ENCODE measurements at regions not wholly inside any gene's neighbourhood (a gene's known extent, or its start where the extent isn't known, plus 50 kb on each side); places are given as distances from the start of the nearest gene placed in this dataset.

- Mint-ChIP-seq H3K9me3 (no peaks in the 10 kb centered on the region), H3K27ac (ENCODE audit: unreplicated experiment) (no peak overlapping the region), H3K4me1 (peaks cover 43% of the 10 kb centered on the region), H3K27me3 (ENCODE audit: low read depth) (no peaks in the 10 kb centered on the region), H3K4me3 (no peak overlapping the region), H3K36me3 (ENCODE audit: low read depth) (no peaks in the 10 kb centered on the region)
- no peak for TF ChIP-seq CTCF (conservative IDR thresholded peaks at IDR 0.05)
- DNase-seq (ENCODE audit: low read depth, low spot score): no peak
These were observed 287.6 kb downstream of the MYCN start for GRCh38 chr2:16227811-16228462.

GRCh38 chr2:16226943-16227664 lies 286.8 kb downstream of the MYCN start:
- peak overlapping the region; percentile 93 for H3K27ac Mint-ChIP-seq (ENCODE audit: unreplicated experiment)
- H3K4me3 Mint-ChIP-seq: no peak overlapping the region
- H3K4me1 Mint-ChIP-seq: peaks cover 51% of the 10 kb centered on the region
- no peaks in the 10 kb centered on the region for H3K36me3 Mint-ChIP-seq (ENCODE audit: low read depth)
- no peaks in the 10 kb centered on the region for H3K27me3 Mint-ChIP-seq (ENCODE audit: low read depth)
- H3K9me3 Mint-ChIP-seq: peaks cover 3% of the 10 kb centered on the region
- DNase-seq (ENCODE audit: low read depth, low spot score): no peak
- TF ChIP-seq CTCF (conservative IDR thresholded peaks at IDR 0.05): no peak

- TF ChIP-seq CTCF (conservative IDR thresholded peaks at IDR 0.05): no peak
- Mint-ChIP-seq H3K36me3 (ENCODE audit: low read depth) (peaks cover 5% of the 10 kb centered on the region), H3K4me3 (no peak overlapping the region), H3K4me1 (peaks cover 59% of the 10 kb centered on the region), H3K9me3 (peaks cover 10% of the 10 kb centered on the region), H3K27ac (ENCODE audit: unreplicated experiment) (no peak overlapping the region), H3K27me3 (ENCODE audit: low read depth) (no peaks in the 10 kb centered on the region)
- DNase-seq (ENCODE audit: low read depth, low spot score): no peak
These were observed 286.0 kb downstream of the MYCN start for GRCh38 chr2:16226381-16226780.

- H3K9me3 Mint-ChIP-seq: peaks cover 11% of the 10 kb centered on the region
- no peak overlapping the region for H3K4me3 Mint-ChIP-seq
- H3K27ac Mint-ChIP-seq (ENCODE audit: unreplicated experiment): peak overlapping the region; percentile 19
- H3K27me3 Mint-ChIP-seq (ENCODE audit: low read depth): no peaks in the 10 kb centered on the region
- DNase-seq (ENCODE audit: low read depth, low spot score): no peak
- H3K4me1 Mint-ChIP-seq: peaks cover 61% of the 10 kb centered on the region
- H3K36me3 Mint-ChIP-seq (ENCODE audit: low read depth): peaks cover 5% of the 10 kb centered on the region
- TF ChIP-seq CTCF (conservative IDR thresholded peaks at IDR 0.05): no peak
These were observed 285.2 kb downstream of the MYCN start for GRCh38 chr2:16225545-16225944.

GRCh38 chr2:16225071-16225470 lies 284.7 kb downstream of the MYCN start:
- TF ChIP-seq CTCF (conservative IDR thresholded peaks at IDR 0.05): no peak
- no peak overlapping the region for H3K4me3 Mint-ChIP-seq
- H3K27me3 Mint-ChIP-seq (ENCODE audit: low read depth): no peaks in the 10 kb centered on the region
- DNase-seq (ENCODE audit: low read depth, low spot score): no peak
- peaks cover 11% of the 10 kb centered on the region for H3K9me3 Mint-ChIP-seq
- H3K36me3 Mint-ChIP-seq (ENCODE audit: low read depth): peaks cover 5% of the 10 kb centered on the region
- peak overlapping the region; percentile 75 for H3K27ac Mint-ChIP-seq (ENCODE audit: unreplicated experiment)
- H3K4me1 Mint-ChIP-seq: peaks cover 61% of the 10 kb centered on the region

All from neural crest cell (in vitro differentiated cells).